ENCODE measurements at regions not wholly inside any gene's neighbourhood (a gene's known extent, or its start where the extent isn't known, plus 50 kb on each side); places are given as distances from the start of the nearest gene placed in this dataset.

- no peak overlapping the region for H3K27ac ChIP-seq (ENCODE audit: low read depth in 1 of 2, low read length in 1 of 2)
- no peaks in the 10 kb centered on the region for H3K4me1 ChIP-seq (ENCODE audit: control insufficient read depth in 2 of 2, insufficient read depth in 2 of 2, low read length in 2 of 2)
- no peaks in the 10 kb centered on the region for H3K27me3 ChIP-seq (ENCODE audit: control insufficient read depth in 2 of 2, insufficient read depth in 1 of 2, low read length in 1 of 2)
- DNase-seq (ENCODE audit: low read depth in 6 of 9, low spot score in 9 of 9), result no peak
- no peak overlapping the region for H3K4me3 ChIP-seq (ENCODE audit: low read length in 2 of 2)
- no peaks in the 10 kb centered on the region for H3K36me3 ChIP-seq (ENCODE audit: control insufficient read depth in 2 of 2, insufficient read depth in 2 of 2, low read length in 1 of 2)
- H3K9me3 ChIP-seq (ENCODE audit: control insufficient read depth in 2 of 2, insufficient read depth in 1 of 2, low read length in 1 of 2), result peaks cover 0 to 3% of the 10 kb centered on the region in 2 donors
Observed at GRCh38 chr13:88883741-88884140, 1212.6 kb downstream of the SLITRK5 start.

- WGBS, result 96% methylated on average over 11 of the region's 11 CpGs
- Histone ChIP-seq H3K27ac (ENCODE audit: low read depth in 1 of 2, low read length in 1 of 2) (no peak overlapping the region), H3K4me1 (ENCODE audit: control insufficient read depth in 2 of 2, insufficient read depth in 2 of 2, low read length in 2 of 2) (no peaks in the 10 kb centered on the region), H3K4me3 (ENCODE audit: low read length in 2 of 2) (no peak overlapping the region), H3K9me3 (ENCODE audit: control insufficient read depth in 2 of 2, insufficient read depth in 1 of 2, low read length in 1 of 2) (peaks cover 0 to 3% of the 10 kb centered on the region in 2 donors), H3K36me3 (ENCODE audit: control insufficient read depth in 2 of 2, insufficient read depth in 2 of 2, low read length in 1 of 2) (no peaks in the 10 kb centered on the region), H3K27me3 (ENCODE audit: control insufficient read depth in 2 of 2, insufficient read depth in 1 of 2, low read length in 1 of 2) (no peaks in the 10 kb centered on the region)
- DNase-seq (ENCODE audit: low read depth in 6 of 9, low spot score in 9 of 9), result no peak
Observed at GRCh38 chr13:88887045-88887662, 1216.0 kb downstream of the SLITRK5 start.

GRCh38 chr13:88895261-88895941 lies 1224.2 kb downstream of the SLITRK5 start:
- H3K27me3 ChIP-seq (ENCODE audit: control insufficient read depth in 2 of 2, insufficient read depth in 1 of 2, low read length in 1 of 2), result no peaks in the 10 kb centered on the region
- H3K4me1 ChIP-seq (ENCODE audit: control insufficient read depth in 2 of 2, insufficient read depth in 2 of 2, low read length in 2 of 2), result no peaks in the 10 kb centered on the region
- 91% methylated on average over 6 of the region's 6 CpGs for WGBS
- H3K36me3 ChIP-seq (ENCODE audit: control insufficient read depth in 2 of 2, insufficient read depth in 2 of 2, low read length in 1 of 2), result no peaks in the 10 kb centered on the region
- H3K9me3 ChIP-seq (ENCODE audit: control insufficient read depth in 2 of 2, insufficient read depth in 1 of 2, low read length in 1 of 2), result peaks cover 0 to 6% of the 10 kb centered on the region in 2 donors
- H3K4me3 ChIP-seq (ENCODE audit: low read length in 2 of 2), result no peak overlapping the region
- no peak overlapping the region for H3K27ac ChIP-seq (ENCODE audit: low read depth in 1 of 2, low read length in 1 of 2)
- DNase-seq (ENCODE audit: low read depth in 6 of 9, low spot score in 9 of 9), result no peak

GRCh38 chr13:88896466-88896865 lies 1225.3 kb downstream of the SLITRK5 start:
- Histone ChIP-seq H3K4me1 (ENCODE audit: control insufficient read depth in 2 of 2, insufficient read depth in 2 of 2, low read length in 2 of 2) (no peaks in the 10 kb centered on the region), H3K27ac (ENCODE audit: low read depth in 1 of 2, low read length in 1 of 2) (no peak overlapping the region), H3K4me3 (ENCODE audit: low read length in 2 of 2) (no peak overlapping the region), H3K27me3 (ENCODE audit: control insufficient read depth in 2 of 2, insufficient read depth in 1 of 2, low read length in 1 of 2) (no peaks in the 10 kb centered on the region), H3K9me3 (ENCODE audit: control insufficient read depth in 2 of 2, insufficient read depth in 1 of 2, low read length in 1 of 2) (peaks cover 0 to 6% of the 10 kb centered on the region in 2 donors), H3K36me3 (ENCODE audit: control insufficient read depth in 2 of 2, insufficient read depth in 2 of 2, low read length in 1 of 2) (no peaks in the 10 kb centered on the region)
- DNase-seq (ENCODE audit: low read depth in 6 of 9, low spot score in 9 of 9), result no peak
- WGBS, result 94% methylated on average over 6 of the region's 6 CpGs

- Histone ChIP-seq H3K27me3 (ENCODE audit: control insufficient read depth in 2 of 2, insufficient read depth in 1 of 2, low read length in 1 of 2) (no peaks in the 10 kb centered on the region), H3K4me1 (ENCODE audit: control insufficient read depth in 2 of 2, insufficient read depth in 2 of 2, low read length in 2 of 2) (no peaks in the 10 kb centered on the region), H3K36me3 (ENCODE audit: control insufficient read depth in 2 of 2, insufficient read depth in 2 of 2, low read length in 1 of 2) (no peaks in the 10 kb centered on the region), H3K9me3 (ENCODE audit: control insufficient read depth in 2 of 2, insufficient read depth in 1 of 2, low read length in 1 of 2) (no peaks in the 10 kb centered on the region), H3K4me3 (ENCODE audit: low read length in 2 of 2) (no peak overlapping the region), H3K27ac (ENCODE audit: low read depth in 1 of 2, low read length in 1 of 2) (peak overlapping the region in 1 of 2 donors; percentile 26)
- peak in 1 of 9 donors; percentile 10 for DNase-seq (ENCODE audit: low read depth in 6 of 9, low spot score in 9 of 9)
- WGBS, result 47% methylated on average over 2 of the region's 2 CpGs
Observed at GRCh38 chr13:88908961-88909441, 1237.8 kb downstream of the SLITRK5 start.

GRCh38 chr13:88919970-88920628 lies 1248.9 kb downstream of the SLITRK5 start:
- Histone ChIP-seq H3K36me3 (ENCODE audit: control insufficient read depth in 2 of 2, insufficient read depth in 2 of 2, low read length in 1 of 2) (no peaks in the 10 kb centered on the region), H3K9me3 (ENCODE audit: control insufficient read depth in 2 of 2, insufficient read depth in 1 of 2, low read length in 1 of 2) (no peaks in the 10 kb centered on the region), H3K4me3 (ENCODE audit: low read length in 2 of 2) (no peak overlapping the region), H3K4me1 (ENCODE audit: control insufficient read depth in 2 of 2, insufficient read depth in 2 of 2, low read length in 2 of 2) (no peaks in the 10 kb centered on the region), H3K27me3 (ENCODE audit: control insufficient read depth in 2 of 2, insufficient read depth in 1 of 2, low read length in 1 of 2) (no peaks in the 10 kb centered on the region), H3K27ac (ENCODE audit: low read depth in 1 of 2, low read length in 1 of 2) (peak overlapping the region in 1 of 2 donors; percentile 63)
- 15% methylated on average over 3 of the region's 3 CpGs for WGBS
- peak in 7 of 9 donors; percentile 4 to 52 (median 14) for DNase-seq (ENCODE audit: low read depth in 6 of 9, low spot score in 9 of 9)

GRCh38 chr13:88925954-88926353 lies 1254.8 kb downstream of the SLITRK5 start:
- WGBS, result 94% methylated on average over 3 of the region's 3 CpGs
- H3K27ac ChIP-seq (ENCODE audit: low read depth in 1 of 2, low read length in 1 of 2), result no peak overlapping the region
- no peak for DNase-seq (ENCODE audit: low read depth in 6 of 9, low spot score in 9 of 9)
- H3K9me3 ChIP-seq (ENCODE audit: control insufficient read depth in 2 of 2, insufficient read depth in 1 of 2, low read length in 1 of 2), result peaks cover 2 to 16% of the 10 kb centered on the region in 2 donors
- no peak overlapping the region for H3K4me3 ChIP-seq (ENCODE audit: low read length in 2 of 2)
- H3K27me3 ChIP-seq (ENCODE audit: control insufficient read depth in 2 of 2, insufficient read depth in 1 of 2, low read length in 1 of 2), result no peaks in the 10 kb centered on the region
- H3K36me3 ChIP-seq (ENCODE audit: control insufficient read depth in 2 of 2, insufficient read depth in 2 of 2, low read length in 1 of 2), result no peaks in the 10 kb centered on the region
- H3K4me1 ChIP-seq (ENCODE audit: control insufficient read depth in 2 of 2, insufficient read depth in 2 of 2, low read length in 2 of 2), result no peaks in the 10 kb centered on the region

- no peak for DNase-seq (ENCODE audit: low read depth in 6 of 9, low spot score in 9 of 9)
Observed at GRCh38 chr13:88926890-88927502, 1255.8 kb downstream of the SLITRK5 start.

GRCh38 chr13:88932950-88933349 lies 1261.8 kb downstream of the SLITRK5 start:
- Histone ChIP-seq H3K4me1 (ENCODE audit: control insufficient read depth in 2 of 2, insufficient read depth in 2 of 2, low read length in 2 of 2) (no peaks in the 10 kb centered on the region), H3K27ac (ENCODE audit: low read depth in 1 of 2, low read length in 1 of 2) (no peak overlapping the region), H3K27me3 (ENCODE audit: control insufficient read depth in 2 of 2, insufficient read depth in 1 of 2, low read length in 1 of 2) (no peaks in the 10 kb centered on the region), H3K9me3 (ENCODE audit: control insufficient read depth in 2 of 2, insufficient read depth in 1 of 2, low read length in 1 of 2) (no peaks in the 10 kb centered on the region), H3K36me3 (ENCODE audit: control insufficient read depth in 2 of 2, insufficient read depth in 2 of 2, low read length in 1 of 2) (no peaks in the 10 kb centered on the region), H3K4me3 (ENCODE audit: low read length in 2 of 2) (no peak overlapping the region)
- 98% methylated on average over 1 of the region's 1 CpG for WGBS
- DNase-seq (ENCODE audit: low read depth in 6 of 9, low spot score in 9 of 9), result no peak

More at GRCh38 chr13:88926890-88927502, 1255.8 kb downstream of the SLITRK5 start:
- H3K27ac ChIP-seq (ENCODE audit: low read depth in 1 of 2, low read length in 1 of 2), result no peak overlapping the region
- H3K4me1 ChIP-seq (ENCODE audit: control insufficient read depth in 2 of 2, insufficient read depth in 2 of 2, low read length in 2 of 2), result no peaks in the 10 kb centered on the region
- H3K9me3 ChIP-seq (ENCODE audit: control insufficient read depth in 2 of 2, insufficient read depth in 1 of 2, low read length in 1 of 2), result peaks cover 2 to 16% of the 10 kb centered on the region in 2 donors
- 96% methylated on average over 5 of the region's 5 CpGs for WGBS
- no peaks in the 10 kb centered on the region for H3K27me3 ChIP-seq (ENCODE audit: control insufficient read depth in 2 of 2, insufficient read depth in 1 of 2, low read length in 1 of 2)
- H3K36me3 ChIP-seq (ENCODE audit: control insufficient read depth in 2 of 2, insufficient read depth in 2 of 2, low read length in 1 of 2), result no peaks in the 10 kb centered on the region
- H3K4me3 ChIP-seq (ENCODE audit: low read length in 2 of 2), result no peak overlapping the region

Measured in thymus (tissue), 11 donors.